ENCODE measurements at regions not wholly inside any gene's neighbourhood (a gene's known extent, or its start where the extent isn't known, plus 50 kb on each side); places are given as distances from the start of the nearest gene placed in this dataset.

DNA sequence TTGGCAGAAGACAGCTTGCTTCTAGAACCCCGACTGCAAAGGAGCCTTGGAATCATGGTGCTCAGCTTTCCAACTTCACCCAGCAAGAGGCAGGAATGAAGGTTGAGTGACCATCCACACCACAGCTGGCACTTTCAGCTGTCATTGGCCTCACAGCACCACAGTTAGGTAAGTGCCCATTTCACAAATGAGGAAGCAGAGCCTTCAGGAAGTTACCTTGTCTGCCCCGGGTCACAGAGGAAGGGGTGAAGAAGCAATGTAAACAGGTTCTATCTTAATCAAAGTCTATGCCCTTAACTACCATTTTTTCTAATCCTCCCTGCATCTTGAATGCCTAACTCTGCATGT is 156.0 kb downstream of the GLUL start:
- TF ChIP-seq, protein P1, sequence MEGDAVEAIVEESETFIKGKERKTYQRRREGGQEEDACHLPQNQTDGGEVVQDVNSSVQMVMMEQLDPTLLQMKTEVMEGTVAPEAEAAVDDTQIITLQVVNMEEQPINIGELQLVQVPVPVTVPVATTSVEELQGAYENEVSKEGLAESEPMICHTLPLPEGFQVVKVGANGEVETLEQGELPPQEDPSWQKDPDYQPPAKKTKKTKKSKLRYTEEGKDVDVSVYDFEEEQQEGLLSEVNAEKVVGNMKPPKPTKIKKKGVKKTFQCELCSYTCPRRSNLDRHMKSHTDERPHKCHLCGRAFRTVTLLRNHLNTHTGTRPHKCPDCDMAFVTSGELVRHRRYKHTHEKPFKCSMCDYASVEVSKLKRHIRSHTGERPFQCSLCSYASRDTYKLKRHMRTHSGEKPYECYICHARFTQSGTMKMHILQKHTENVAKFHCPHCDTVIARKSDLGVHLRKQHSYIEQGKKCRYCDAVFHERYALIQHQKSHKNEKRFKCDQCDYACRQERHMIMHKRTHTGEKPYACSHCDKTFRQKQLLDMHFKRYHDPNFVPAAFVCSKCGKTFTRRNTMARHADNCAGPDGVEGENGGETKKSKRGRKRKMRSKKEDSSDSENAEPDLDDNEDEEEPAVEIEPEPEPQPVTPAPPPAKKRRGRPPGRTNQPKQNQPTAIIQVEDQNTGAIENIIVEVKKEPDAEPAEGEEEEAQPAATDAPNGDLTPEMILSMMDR (IDR thresholded peaks at IDR 0.05): no peak
- no peak for TF ChIP-seq POLR2A (IDR thresholded peaks at IDR 0.05)
- no peak for TF ChIP-seq POLR2AphosphoS5 (IDR thresholded peaks at IDR 0.05)
